Mesodermal cell (in vitro differentiated cells): ENCODE measurements at regions not wholly inside any gene's neighbourhood (a gene's known extent, or its start where the extent isn't known, plus 50 kb on each side); places are given as distances from the start of the nearest gene placed in this dataset.

Experiments
- H3K27ac ChIP-seq: 2 replicates; pipeline ENCODE4 v1.7.0; 2013; ENCODE audit warnings: mild to moderate bottlenecking, low read depth, low read length, moderate library complexity; ENCODE audit not compliant: severe bottlenecking
- H3K36me3 ChIP-seq: 2 replicates; pipeline ENCODE4 v1.7.1; 2013; ENCODE audit warnings: mild to moderate bottlenecking, low read length, moderate library complexity; ENCODE audit not compliant: control insufficient read depth, insufficient read depth
- H3K4me1 ChIP-seq: one replicate; pipeline ENCODE4 v1.7.1; 2013; ENCODE audit warnings: mild to moderate bottlenecking, low read length; ENCODE audit not compliant: insufficient read depth, control insufficient read depth, poor library complexity, severe bottlenecking
- H3K4me3 ChIP-seq: 2 replicates; pipeline ENCODE4 v1.7.0; 2013; ENCODE audit warnings: low read length, control low read depth, mild to moderate bottlenecking; ENCODE audit not compliant: insufficient read depth, poor library complexity, severe bottlenecking; ENCODE audit errors: extremely low read depth
- H3K9me3 ChIP-seq: 2 replicates; pipeline ENCODE4 v1.7.1; 2013; ENCODE audit warnings: mild to moderate bottlenecking, low read length, moderate library complexity; ENCODE audit not compliant: control insufficient read depth
- WGBS, 2 experiments: methylation state at CpG; one replicate each; pipeline ENCODE4 v1.1.5; 2013; ENCODE audit warnings: missing lambda C conversion rate in 2 of 2; ENCODE audit not compliant: insufficient coverage in 2 of 2; 5-methylcytosine and 5-hydroxymethylcytosine counted together

- Histone ChIP-seq H3K27ac (no peak overlapping the region), H3K9me3 (no peaks in the 10 kb centered on the region)
- WGBS, 2 experiments: 90 to 92% methylated on average over 2 of the region's 10 CpGs
Measured at GRCh38 chrX:13266641-13267345, 53.1 kb downstream of the ATXN3L start.

DNA sequence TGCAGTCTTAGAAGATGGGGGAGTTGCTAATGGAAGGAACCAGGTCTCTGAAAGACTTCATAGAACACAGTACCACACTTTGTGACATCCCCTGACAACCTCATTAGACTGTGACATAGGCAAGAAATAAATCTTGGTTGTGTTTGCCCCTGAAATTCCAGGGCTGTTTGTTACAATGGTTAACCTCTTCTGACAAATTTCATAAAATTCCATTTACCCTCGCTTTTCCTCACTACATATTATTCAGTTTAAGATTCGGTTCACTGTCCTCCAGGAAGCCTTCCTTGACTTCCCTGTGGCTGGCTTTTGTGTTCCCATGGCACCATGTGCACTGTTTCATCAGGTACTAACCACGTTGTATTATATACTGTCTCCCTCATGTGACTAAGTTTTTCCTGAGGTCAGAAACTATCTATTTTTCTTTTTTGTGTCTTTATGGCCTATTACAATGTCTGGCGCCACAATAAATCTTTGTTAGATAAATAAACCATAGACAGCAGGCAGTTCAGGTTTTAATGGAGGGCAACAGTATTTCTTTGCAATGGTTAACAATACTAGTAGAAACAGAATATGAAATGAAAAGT is 54.2 kb downstream of the ATXN3L start:
- no peaks in the 10 kb centered on the region for H3K36me3 ChIP-seq
- peaks cover 6% of the 10 kb centered on the region for H3K4me1 ChIP-seq
- H3K9me3 ChIP-seq: no peaks in the 10 kb centered on the region
- 100% methylated on average over 1 to 2 of the region's 4 CpGs for WGBS, 2 experiments
- H3K4me3 ChIP-seq: no peak overlapping the region
- no peak overlapping the region for H3K27ac ChIP-seq

More at GRCh38 chrX:13266641-13267345, 53.1 kb downstream of the ATXN3L start:
- Histone ChIP-seq H3K36me3 (no peaks in the 10 kb centered on the region), H3K4me3 (no peak overlapping the region), H3K4me1 (peaks cover 6% of the 10 kb centered on the region)

- Histone ChIP-seq H3K27ac (no peak overlapping the region), H3K9me3 (no peaks in the 10 kb centered on the region), H3K4me1 (peaks cover 6% of the 10 kb centered on the region), H3K36me3 (no peaks in the 10 kb centered on the region), H3K4me3 (no peak overlapping the region)
- WGBS, 2 experiments: 73% methylated on average over 1 of the region's 1 CpG; no CpG with 5 or more reads in 1 of the 2 experiments
Measured at GRCh38 chrX:13265111-13265510, 54.7 kb downstream of the ATXN3L start.

GRCh38 chrX:13263560-13264251 is 56.1 kb downstream of the ATXN3L start:
- Histone ChIP-seq H3K9me3 (no peaks in the 10 kb centered on the region), H3K27ac (no peak overlapping the region), H3K4me1 (peaks cover 6% of the 10 kb centered on the region), H3K36me3 (no peaks in the 10 kb centered on the region), H3K4me3 (no peak overlapping the region)
- 88 to 100% methylated on average over 1 of the region's 6 CpGs for WGBS, 2 experiments

DNA sequence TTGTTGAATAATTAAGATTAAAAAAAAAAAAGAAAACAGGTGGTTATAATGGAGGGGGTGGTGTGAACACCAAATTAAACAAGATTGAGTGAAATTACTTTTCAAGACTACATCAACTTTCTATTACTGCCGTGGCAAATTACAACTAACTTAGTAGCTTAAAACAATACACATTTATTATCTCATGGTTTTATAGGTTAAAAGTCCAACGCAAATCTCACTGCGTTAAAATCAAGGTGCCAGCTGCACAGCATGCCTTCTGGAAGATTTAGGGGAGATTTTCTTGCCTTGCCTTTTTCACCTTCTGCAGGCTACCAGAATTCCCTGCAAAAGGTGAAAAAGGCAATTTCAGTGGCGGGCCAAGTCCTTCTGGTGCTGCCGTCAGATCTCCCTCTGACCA is 58.5 kb downstream of the ATXN3L start:
- H3K4me1 ChIP-seq: peaks cover 6% of the 10 kb centered on the region
- WGBS, 2 experiments: no CpG with 5 or more reads among the region's 5 CpGs
- no peak overlapping the region for H3K27ac ChIP-seq
- no peaks in the 10 kb centered on the region for H3K36me3 ChIP-seq
- H3K4me3 ChIP-seq: no peak overlapping the region
- no peaks in the 10 kb centered on the region for H3K9me3 ChIP-seq

DNA sequence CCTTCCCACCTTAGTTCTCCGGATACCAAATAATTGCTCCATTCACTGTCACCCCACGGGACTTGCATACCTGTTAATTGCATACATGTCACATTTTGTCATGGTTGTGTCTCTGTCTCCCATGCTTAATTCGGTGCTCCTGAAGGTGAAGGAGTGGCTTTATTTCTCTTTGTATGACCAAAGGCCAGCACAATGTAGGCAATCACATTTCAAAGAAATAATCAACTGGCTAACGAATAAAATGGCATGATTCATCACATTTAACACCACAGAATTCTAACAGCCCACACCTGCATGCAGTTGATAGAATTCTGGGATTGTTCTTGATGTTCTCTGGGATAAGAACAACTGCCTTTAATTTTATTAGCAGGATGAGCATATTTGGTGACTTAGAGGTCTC is 59.3 kb downstream of the ATXN3L start:
- H3K4me3 ChIP-seq: no peak overlapping the region
- H3K9me3 ChIP-seq: no peaks in the 10 kb centered on the region
- no peaks in the 10 kb centered on the region for H3K36me3 ChIP-seq
- H3K27ac ChIP-seq: no peak overlapping the region
- 86% methylated on average over 1 of the region's 4 CpGs; no CpG with 5 or more reads in 1 of the 2 experiments for WGBS, 2 experiments
- peaks cover 6% of the 10 kb centered on the region for H3K4me1 ChIP-seq

GRCh38 chrX:13258725-13259124 is 61.1 kb downstream of the ATXN3L start:
- WGBS, 2 experiments: 91 to 100% methylated on average over 2 to 3 of the region's 5 CpGs
- Histone ChIP-seq H3K4me1 (no peaks in the 10 kb centered on the region), H3K4me3 (no peak overlapping the region), H3K9me3 (no peaks in the 10 kb centered on the region), H3K27ac (no peak overlapping the region), H3K36me3 (no peaks in the 10 kb centered on the region)

DNA sequence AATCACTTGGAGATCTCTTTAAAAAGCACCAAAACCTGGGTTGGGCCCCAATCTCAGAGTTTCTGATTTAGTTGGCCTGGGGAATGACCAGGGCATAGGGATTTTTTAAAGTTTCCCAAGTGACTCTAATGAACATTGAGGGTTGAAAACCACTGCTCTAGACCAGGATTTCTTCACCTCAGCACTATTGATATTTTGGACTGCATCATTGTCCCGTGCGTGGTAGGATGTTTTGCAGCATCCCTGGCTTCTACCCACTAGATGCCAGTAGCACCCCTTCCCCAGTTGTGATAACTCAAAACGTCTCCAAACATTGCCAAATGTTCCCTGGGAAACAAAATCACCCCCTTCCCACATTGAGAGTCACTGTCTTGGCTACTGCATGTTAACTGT is 61.8 kb downstream of the ATXN3L start:
- no peaks in the 10 kb centered on the region for H3K36me3 ChIP-seq
- H3K9me3 ChIP-seq: no peaks in the 10 kb centered on the region
- no peak overlapping the region for H3K4me3 ChIP-seq
- 83% methylated on average over 2 of the region's 3 CpGs; no CpG with 5 or more reads in 1 of the 2 experiments for WGBS, 2 experiments
- no peaks in the 10 kb centered on the region for H3K4me1 ChIP-seq
- no peak overlapping the region for H3K27ac ChIP-seq

- H3K4me3 ChIP-seq: no peak overlapping the region
- no peaks in the 10 kb centered on the region for H3K4me1 ChIP-seq
- no peaks in the 10 kb centered on the region for H3K9me3 ChIP-seq
- no CpG with 5 or more reads among the region's 6 CpGs for WGBS, 2 experiments
- H3K27ac ChIP-seq: no peak overlapping the region
- no peaks in the 10 kb centered on the region for H3K36me3 ChIP-seq
Measured at GRCh38 chrX:13257223-13258051, 62.4 kb downstream of the ATXN3L start.

- H3K4me3 ChIP-seq: no peak overlapping the region
- no peak overlapping the region for H3K27ac ChIP-seq
- no peaks in the 10 kb centered on the region for H3K9me3 ChIP-seq
- H3K36me3 ChIP-seq: no peaks in the 10 kb centered on the region
- no peaks in the 10 kb centered on the region for H3K4me1 ChIP-seq
Measured at GRCh38 chrX:13256603-13257002, 63.2 kb downstream of the ATXN3L start.
